ENCODE measurements at regions not wholly inside any gene's neighbourhood (a gene's known extent, or its start where the extent isn't known, plus 50 kb on each side); places are given as distances from the start of the nearest gene placed in this dataset.

- no peak for DNase-seq
Measured at GRCh38 chr6:14645841-14646240, 528.3 kb downstream of the CD83 start.

- DNase-seq: no peak
Measured at GRCh38 chr6:14646371-14646770, 528.8 kb downstream of the CD83 start.

- DNase-seq: no peak
Measured at GRCh38 chr6:14647357-14647756, 529.8 kb downstream of the CD83 start.

- no peak for DNase-seq
Measured at GRCh38 chr6:14652536-14652935, 535.0 kb downstream of the CD83 start.

- no peak for DNase-seq
Measured at GRCh38 chr6:14655201-14656061, 537.9 kb downstream of the CD83 start.

GRCh38 chr6:14656078-14656521, 538.5 kb downstream of the CD83 start:
- no peak for DNase-seq

GRCh38 chr6:14656649-14657048, 539.1 kb downstream of the CD83 start:
- no peak for DNase-seq

GRCh38 chr6:14658030-14658429, 540.5 kb downstream of the CD83 start:
- DNase-seq: no peak

- no peak for DNase-seq
Measured at GRCh38 chr6:14658886-14659561, 541.5 kb downstream of the CD83 start.

- DNase-seq: no peak
Measured at GRCh38 chr6:14659841-14660240, 542.3 kb downstream of the CD83 start.

GRCh38 chr6:14660806-14661579, 543.4 kb downstream of the CD83 start:
- DNase-seq: no peak

GRCh38 chr6:14661691-14662090, 544.1 kb downstream of the CD83 start:
- DNase-seq: no peak

GRCh38 chr6:14664112-14664601, 546.6 kb downstream of the CD83 start:
- DNase-seq: no peak

- DNase-seq: no peak
Measured at GRCh38 chr6:14664621-14665315, 547.2 kb downstream of the CD83 start.

- DNase-seq: no peak
Measured at GRCh38 chr6:14665827-14666724, 548.5 kb downstream of the CD83 start.

GRCh38 chr6:14670806-14671205, 553.2 kb downstream of the CD83 start:
- no peak for DNase-seq

- no peak for DNase-seq
Measured at GRCh38 chr6:14671261-14671681, 553.7 kb downstream of the CD83 start.

GRCh38 chr6:14671937-14672336, 554.4 kb downstream of the CD83 start:
- no peak for DNase-seq

- DNase-seq: no peak
Measured at GRCh38 chr6:14673201-14673600, 555.6 kb downstream of the CD83 start.

GRCh38 chr6:14674458-14674857, 556.9 kb downstream of the CD83 start:
- no peak for DNase-seq

- no peak for DNase-seq
Measured at GRCh38 chr6:14674867-14675648, 557.5 kb downstream of the CD83 start.

All from SW 1271 (cell line).